Renal pelvis (tissue), 1 donor: ENCODE measurements at regions not wholly inside any gene's neighbourhood (a gene's known extent, or its start where the extent isn't known, plus 50 kb on each side); places are given as distances from the start of the nearest gene placed in this dataset.
A peak's percentile ranks its signal among the peaks of the same experiment; 100 is the strongest.
"Not testable (repeated sequence)": the region's sequence is repeated elsewhere in the genome, so short reads cannot be mapped to it uniquely, and the experiment has no call there.

Experiments
- DNase-seq: peaks from one replicate; pipeline ENCODE4 v3.0.0-alpha.2; 2013

- DNase-seq, result no peak
Observed at GRCh38 chr2:83261591-83262136, 1197.4 kb downstream of the SUCLG1 start.

DNA sequence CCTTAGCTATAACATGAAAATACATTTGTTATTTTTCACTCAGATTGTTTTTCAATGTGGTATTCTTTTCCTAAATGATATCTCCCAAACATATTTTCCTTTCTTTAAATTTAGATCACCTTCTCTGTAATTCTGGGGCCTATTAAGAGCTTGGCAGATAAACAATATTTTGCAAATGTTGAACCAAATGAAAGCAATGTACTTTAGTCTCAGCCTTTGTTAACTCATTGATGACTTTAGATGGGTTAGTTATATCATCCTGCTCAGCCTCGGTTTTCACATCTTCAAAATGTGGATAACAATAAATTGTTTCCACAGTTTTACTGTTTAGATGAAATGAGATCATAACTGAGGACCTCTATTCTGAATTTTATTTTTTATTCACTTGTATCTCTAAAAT, 1205.2 kb downstream of the SUCLG1 start:
- no peak for DNase-seq

GRCh38 chr2:83251321-83251872, 1207.7 kb downstream of the SUCLG1 start:
- no peak for DNase-seq

DNA sequence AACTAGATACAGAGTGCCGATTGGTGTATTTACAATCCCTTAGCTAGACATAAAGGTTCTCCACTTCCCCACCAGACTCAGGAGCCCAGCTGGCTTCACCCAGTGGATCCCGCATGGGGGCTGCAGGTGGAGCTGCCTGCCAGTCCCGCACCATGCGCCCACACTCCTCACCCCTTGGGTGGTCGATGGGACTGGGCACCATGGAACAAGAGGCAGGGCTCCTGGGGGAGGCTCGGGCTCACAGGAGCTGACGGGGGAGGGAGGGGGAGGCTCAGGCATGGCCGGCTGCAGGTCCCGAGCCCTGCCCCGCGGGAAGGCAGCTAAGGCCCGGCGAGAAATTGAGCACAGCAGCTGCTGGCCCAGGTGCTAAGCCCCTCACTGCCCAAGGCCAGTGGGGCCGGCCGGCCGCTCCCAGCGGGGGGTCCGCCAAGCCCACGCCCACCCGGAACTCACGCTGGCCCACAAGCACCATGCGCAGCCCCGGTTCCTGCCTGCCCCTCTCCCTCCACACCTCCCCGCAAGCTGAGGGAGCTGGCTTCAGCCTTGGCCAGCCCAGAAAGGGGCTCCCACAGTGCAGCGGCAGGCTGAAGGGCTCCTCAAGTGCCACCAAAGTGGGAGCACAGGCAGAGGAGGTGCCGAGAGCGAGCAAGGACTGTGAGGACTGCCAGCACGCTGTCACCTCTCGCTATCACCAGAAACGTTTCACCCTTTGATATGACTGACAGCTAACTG, 1213.1 kb downstream of the SUCLG1 start:
- not testable (repeated sequence) for DNase-seq

DNA sequence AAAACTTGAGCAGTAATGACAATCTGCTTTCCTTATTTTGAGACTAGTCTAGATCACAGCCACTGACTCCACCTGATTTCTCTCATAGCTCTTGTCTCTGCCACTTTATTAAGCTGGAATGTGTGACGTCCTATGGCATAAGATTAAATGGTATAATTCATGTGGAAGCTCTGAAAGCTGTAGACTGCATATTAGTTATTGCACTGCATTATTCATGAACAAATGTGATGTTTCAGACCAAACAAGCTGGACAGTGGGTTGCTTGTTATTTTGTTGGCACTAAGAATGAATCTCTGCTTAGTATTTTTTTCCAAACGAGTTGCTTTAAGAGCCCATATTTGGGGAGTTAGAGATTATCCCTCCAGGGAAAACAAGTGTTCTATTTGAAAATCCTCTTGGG, 1218.5 kb downstream of the SUCLG1 start:
- no peak for DNase-seq

DNA sequence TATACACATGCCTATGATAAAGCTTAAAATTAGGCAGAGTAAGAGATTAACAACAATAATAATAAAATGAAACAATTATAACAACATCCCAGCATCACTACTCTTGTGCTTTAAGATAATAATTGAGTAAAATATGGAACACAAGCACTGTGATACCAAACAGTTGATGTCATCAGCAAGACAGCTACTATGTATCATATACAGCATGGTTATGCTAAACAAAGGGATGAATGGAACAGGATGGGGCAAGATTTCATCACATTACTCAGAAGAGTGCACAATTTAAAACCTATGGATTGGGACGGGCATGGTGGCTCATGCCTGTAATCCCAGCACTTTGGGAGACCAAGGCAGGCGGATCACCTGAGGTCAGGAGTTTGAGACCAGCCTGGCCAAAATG, 1221.0 kb downstream of the SUCLG1 start:
- no peak for DNase-seq

DNA sequence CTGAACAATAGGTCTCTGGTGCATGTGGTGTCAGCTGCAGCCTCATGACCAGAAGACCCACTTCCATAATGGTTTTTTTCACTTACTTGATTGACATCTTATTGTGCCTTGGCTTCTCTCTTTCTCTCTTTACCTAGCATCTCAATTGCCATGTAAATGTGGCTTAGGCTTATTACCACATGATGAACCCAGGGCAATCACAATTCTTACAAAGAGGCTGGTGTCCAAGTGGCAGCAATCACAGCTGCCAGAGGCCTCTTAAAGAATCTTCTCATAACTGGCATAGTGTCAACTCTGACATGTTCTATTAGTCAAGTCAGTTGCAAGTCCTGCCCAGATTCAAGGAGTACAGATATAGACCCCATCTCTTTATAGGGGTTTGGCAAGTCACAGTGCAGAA, 1224.8 kb downstream of the SUCLG1 start:
- no peak for DNase-seq

- DNase-seq, result no peak
Observed at GRCh38 chr2:83233781-83234180, 1225.3 kb downstream of the SUCLG1 start.

DNA sequence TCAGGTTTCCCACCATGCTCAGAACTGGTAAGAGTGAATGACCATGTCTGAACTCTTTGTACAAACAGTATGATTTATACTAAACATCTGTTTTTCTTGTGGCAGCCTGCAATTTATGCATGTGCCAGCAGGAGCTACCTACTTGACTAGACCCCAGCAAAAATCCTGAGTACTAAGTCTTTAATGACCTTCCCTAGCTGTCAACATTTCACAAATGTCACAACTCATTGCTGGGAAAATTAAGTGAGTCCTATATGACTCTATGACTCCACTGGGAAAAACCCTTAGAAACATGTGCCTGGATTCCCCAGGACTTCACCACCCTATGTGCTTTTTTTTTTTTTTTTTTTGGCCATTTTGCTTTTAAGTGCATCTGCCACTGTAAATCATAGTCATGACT, 1225.8 kb downstream of the SUCLG1 start:
- no peak for DNase-seq

DNA sequence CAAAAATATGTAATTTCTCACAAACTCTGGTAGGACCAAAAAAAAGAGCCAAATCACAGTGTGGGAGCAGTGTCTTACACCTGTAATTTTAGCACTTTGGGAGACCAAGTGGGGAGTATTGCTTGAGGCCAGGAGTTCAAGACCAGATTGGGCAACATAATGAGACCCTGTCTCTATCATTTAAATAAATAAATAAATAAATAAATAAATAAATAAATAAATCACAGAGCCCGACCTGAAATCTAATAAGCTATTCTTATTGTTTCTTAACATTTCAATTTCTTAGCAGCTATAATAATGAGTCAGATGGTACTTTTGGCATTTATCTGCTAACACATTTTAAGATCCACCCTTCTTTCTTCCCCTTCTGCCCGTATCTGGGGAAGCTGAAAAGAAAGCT, 1229.6 kb downstream of the SUCLG1 start:
- no peak for DNase-seq

GRCh38 chr2:83224591-83225200, 1234.4 kb downstream of the SUCLG1 start:
- no peak for DNase-seq

- DNase-seq, result no peak
Observed at GRCh38 chr2:83221258-83221657, 1237.8 kb downstream of the SUCLG1 start.

DNA sequence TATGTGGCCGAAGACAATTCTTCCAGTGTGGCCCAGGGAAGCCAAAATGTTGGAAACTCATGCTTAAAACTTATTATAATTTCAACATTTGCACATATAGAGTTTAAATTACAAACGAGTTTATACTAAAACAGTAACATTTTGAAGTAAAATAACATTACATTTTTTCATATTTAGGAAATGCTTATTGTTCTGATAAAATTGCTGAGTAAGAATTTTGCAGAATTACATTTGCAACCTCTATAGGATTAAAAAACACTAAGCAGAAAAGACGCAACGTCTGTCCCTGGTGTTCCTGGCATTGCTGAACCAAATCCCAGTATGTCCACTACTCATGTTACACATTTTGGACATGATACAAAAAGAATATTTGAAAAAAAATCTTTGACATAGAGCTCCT, 1241.2 kb downstream of the SUCLG1 start:
- DNase-seq, result no peak

DNA sequence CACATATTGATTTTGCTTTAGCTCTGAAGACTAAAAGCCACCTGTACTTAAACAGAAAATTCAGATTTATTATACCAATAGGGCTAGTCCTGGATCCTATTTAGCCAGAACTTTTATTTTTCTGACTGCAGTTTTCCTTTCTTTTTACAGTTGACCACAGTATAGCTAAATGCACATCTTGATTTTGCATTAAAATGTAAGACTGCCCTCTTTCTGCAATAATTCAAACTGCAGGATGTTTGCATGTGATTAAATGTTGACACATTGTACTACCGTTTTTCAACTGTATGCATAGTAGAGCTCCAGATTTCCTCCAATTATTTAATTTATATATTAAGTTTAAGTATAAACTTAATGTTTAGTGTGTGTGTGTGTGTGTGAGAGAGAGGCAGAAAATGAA, 1262.9 kb downstream of the SUCLG1 start:
- peak; percentile 26 for DNase-seq

GRCh38 chr2:83191316-83191715, 1267.8 kb downstream of the SUCLG1 start:
- DNase-seq, result no peak

GRCh38 chr2:83186105-83186760, 1272.8 kb downstream of the SUCLG1 start:
- DNase-seq, result no peak

GRCh38 chr2:83180862-83181530, 1278.1 kb downstream of the SUCLG1 start:
- DNase-seq, result not testable (repeated sequence)

DNA sequence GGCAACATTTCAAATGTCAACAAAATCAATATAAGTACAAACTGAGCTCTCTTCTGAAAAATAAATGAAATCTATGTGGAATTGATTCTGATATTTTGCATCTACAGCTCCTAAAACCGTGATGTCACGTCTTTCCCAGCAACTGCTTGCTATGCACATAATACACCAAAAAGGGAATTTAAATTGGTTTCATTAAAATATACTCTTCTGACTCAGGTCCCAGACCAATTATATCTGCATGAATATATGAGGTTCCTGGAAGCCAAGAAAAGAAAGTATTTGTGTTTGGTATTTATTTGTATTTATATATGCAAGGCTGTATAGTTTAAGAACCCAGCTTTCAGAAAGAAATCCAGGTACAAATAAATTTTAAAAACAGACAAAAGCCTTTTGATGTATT, 1282.5 kb downstream of the SUCLG1 start:
- DNase-seq, result no peak

DNA sequence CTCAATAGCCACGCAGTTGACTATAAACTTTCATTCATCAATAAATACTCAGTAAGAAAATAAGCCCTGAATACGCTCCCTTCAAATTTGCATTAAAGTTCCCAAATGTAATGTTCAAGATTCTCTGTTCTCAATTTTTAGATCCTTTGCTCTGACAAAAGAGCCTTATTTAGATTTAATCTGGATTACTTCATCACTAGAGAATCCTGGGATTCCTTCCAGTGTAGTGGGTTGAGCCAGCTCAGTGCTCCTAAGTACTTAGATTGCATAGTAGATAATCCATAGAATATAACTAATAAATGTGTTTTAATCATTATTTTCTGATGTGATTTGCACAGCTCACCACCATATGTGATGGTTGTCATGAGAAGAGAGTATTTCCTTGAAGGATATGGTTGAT, 1286.2 kb downstream of the SUCLG1 start:
- DNase-seq, result no peak

DNA sequence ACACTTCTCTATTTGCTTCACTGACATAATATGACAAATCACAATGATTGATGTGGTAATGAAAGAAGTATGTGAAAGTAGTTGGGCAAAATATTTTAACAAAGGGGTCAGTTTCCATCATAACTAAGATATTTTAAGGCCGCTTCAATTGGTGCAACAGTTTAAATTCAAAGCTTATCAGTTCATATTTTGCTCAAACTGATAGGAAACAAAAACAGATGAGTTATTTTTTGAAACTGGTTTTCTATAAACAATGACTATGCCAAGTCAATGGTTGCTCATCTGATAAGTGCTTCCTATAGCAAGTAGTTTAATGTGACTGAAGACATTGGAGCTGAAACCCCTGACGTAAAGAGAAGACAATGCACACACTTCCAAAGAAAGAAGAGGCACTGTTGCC, 1290.7 kb downstream of the SUCLG1 start:
- no peak for DNase-seq

GRCh38 chr2:83162421-83162820, 1296.7 kb downstream of the SUCLG1 start:
- DNase-seq, result no peak

GRCh38 chr2:83160571-83160970, 1298.5 kb downstream of the SUCLG1 start:
- no peak for DNase-seq
